Kidney capillary endothelial cell (primary cell): ENCODE measurements at regions not wholly inside any gene's neighbourhood (a gene's known extent, or its start where the extent isn't known, plus 50 kb on each side); places are given as distances from the start of the nearest gene placed in this dataset.

Source experiments
- DNase-seq: peaks from one replicate; pipeline ENCODE4 v3.0.0-alpha.2; 2018; ENCODE audit warnings: low spot score

GRCh38 chr7:69149804-69150782 is 448.2 kb upstream of the AUTS2 start:
- DNase-seq = no peak

- DNase-seq = no peak
These were observed 435.9 kb upstream of the AUTS2 start for GRCh38 chr7:69162326-69162725.

GRCh38 chr7:69162931-69163670 is 435.2 kb upstream of the AUTS2 start:
- no peak for DNase-seq

- no peak for DNase-seq
These were observed 431.2 kb upstream of the AUTS2 start for GRCh38 chr7:69166979-69167516.

- no peak for DNase-seq
These were observed 428.9 kb upstream of the AUTS2 start for GRCh38 chr7:69169386-69169785.

GRCh38 chr7:69172357-69173077 is 425.8 kb upstream of the AUTS2 start:
- no peak for DNase-seq

GRCh38 chr7:69173341-69173740 is 424.9 kb upstream of the AUTS2 start:
- no peak for DNase-seq

GRCh38 chr7:69173846-69174245 is 424.4 kb upstream of the AUTS2 start:
- no peak for DNase-seq

GRCh38 chr7:69176841-69177240 is 421.4 kb upstream of the AUTS2 start:
- no peak for DNase-seq

- DNase-seq = no peak
These were observed 420.8 kb upstream of the AUTS2 start for GRCh38 chr7:69177461-69177861.

GRCh38 chr7:69177941-69178494 is 420.3 kb upstream of the AUTS2 start:
- DNase-seq = no peak

- no peak for DNase-seq
These were observed 417.6 kb upstream of the AUTS2 start for GRCh38 chr7:69180662-69181061.

GRCh38 chr7:69182596-69183467 is 415.4 kb upstream of the AUTS2 start:
- DNase-seq = no peak

GRCh38 chr7:69184339-69184738 is 413.9 kb upstream of the AUTS2 start:
- DNase-seq = no peak

- no peak for DNase-seq
These were observed 413.1 kb upstream of the AUTS2 start for GRCh38 chr7:69185170-69185569.

- DNase-seq = no peak
These were observed 411.3 kb upstream of the AUTS2 start for GRCh38 chr7:69186974-69187373.

- DNase-seq = no peak
These were observed 410.4 kb upstream of the AUTS2 start for GRCh38 chr7:69187824-69188333.

- no peak for DNase-seq
These were observed 408.9 kb upstream of the AUTS2 start for GRCh38 chr7:69189406-69189805.

- no peak for DNase-seq
These were observed 408.2 kb upstream of the AUTS2 start for GRCh38 chr7:69190025-69190424.

- no peak for DNase-seq
These were observed 407.5 kb upstream of the AUTS2 start for GRCh38 chr7:69190763-69191162.

GRCh38 chr7:69192134-69192533 is 406.1 kb upstream of the AUTS2 start:
- no peak for DNase-seq
